B cell (primary cell): ENCODE measurements at regions not wholly inside any gene's neighbourhood (a gene's known extent, or its start where the extent isn't known, plus 50 kb on each side); places are given as distances from the start of the nearest gene placed in this dataset.

Experiments
- ATAC-seq: fragments of 200-7000 bp; cut with Tn5 transposase; one replicate; pipeline ENCODE4 v1.10.0; 2021; ENCODE audit warnings: low read depth, mild to moderate bottlenecking, moderate number of reproducible peaks, moderate library complexity
- CTCF ChIA-PET: fragments of 350-600 bp; sonication (Branson Sonifier 250); formaldehyde crosslinking; loops from one replicate; lab custom pipeline; 2021; ENCODE audit warnings: antibody characterized with exemption, inconsistent platforms; lab: Charles Lee
- POLR2A ChIA-PET: fragments of 350-600 bp; sonication (Branson Sonifier 250); formaldehyde crosslinking; loops from one replicate; lab custom pipeline; 2021; ENCODE audit warnings: antibody characterized with exemption; lab: Charles Lee
- DNase-seq: peaks from one replicate; pipeline ENCODE4 v3.0.0; 2013
- H2AFZ ChIP-seq: 2 replicates; pipeline ENCODE4 v1.6.1; 2012; ENCODE audit warnings: mild to moderate bottlenecking, low read depth, low read length; ENCODE audit not compliant: insufficient read depth, poor library complexity, severe bottlenecking
- H3K27ac ChIP-seq, 2 donors: 1 replicate in 1 of 2; 2 replicates in 1 of 2; pipeline ENCODE4 v1.5.1; 2012 to 2013; ENCODE audit warnings: low read length in 2 of 2, mild to moderate bottlenecking in 2 of 2, moderate library complexity in 1 of 2
- H3K27me3 ChIP-seq, 4 experiments: fragments of 200-600 bp in 1 of 4; sonication (generic) in 1 of 4; replicated peaks in 1 of 4; 1 replicate in 2 of 4; 2 replicates in 2 of 4; pipeline versions ENCODE4 v1.6.1 to v1.7.0; 2013 to 2016; ENCODE audit warnings: low read length in 3 of 4, mild to moderate bottlenecking in 2 of 4, mixed read lengths in 1 of 4, moderate library complexity in 1 of 4; ENCODE audit not compliant: insufficient read depth in 4 of 4, control insufficient read depth in 3 of 4; ENCODE audit errors: control extremely low read depth in 1 of 4
- H3K36me3 ChIP-seq, 2 experiments: replicated peaks in 1 of 2; 1 replicate in 1 of 2; 2 replicates in 1 of 2; pipeline versions ENCODE4 v1.6.1 to v1.7.1; 2013; ENCODE audit warnings: low read length in 1 of 2; ENCODE audit not compliant: insufficient read depth in 2 of 2, control insufficient read depth in 1 of 2; ENCODE audit errors: control extremely low read depth in 1 of 2, extremely low read depth in 1 of 2
- H3K4me1 ChIP-seq, 2 donors: fragments of 200-600 bp in 1 of 2; sonication (generic) in 1 of 2; 1 replicate in 1 of 2; 2 replicates in 1 of 2; pipeline versions ENCODE4 v1.5.1 to v1.6.1; 2013 to 2017; ENCODE audit warnings: low read length in 2 of 2; ENCODE audit not compliant: control insufficient read depth in 2 of 2, insufficient read depth in 2 of 2
- H3K4me2 ChIP-seq: replicated peaks from 2 replicates; pipeline ENCODE3; 2012; ENCODE audit warnings: mild to moderate bottlenecking, low read depth, low read length; ENCODE audit not compliant: poor library complexity, severe bottlenecking
- H3K4me3 ChIP-seq, 5 experiments: fragments of 200-600 bp in 1 of 5; sonication (generic) in 1 of 5; 1 replicate in 3 of 5; 2 replicates in 2 of 5; pipeline versions ENCODE4 v1.5.1 to v1.7.0; 2011 to 2016; ENCODE audit warnings: low read length in 4 of 5, mild to moderate bottlenecking in 4 of 5, low read depth in 2 of 5, control low read depth in 1 of 5, moderate library complexity in 1 of 5; ENCODE audit not compliant: insufficient read depth in 1 of 5; ENCODE audit errors: control extremely low read depth in 1 of 5, extremely low read depth in 1 of 5
- H3K79me2 ChIP-seq: fragments of 200-600 bp; sonication (generic); one replicate; pipeline ENCODE4 v1.6.0; 2016; ENCODE audit warnings: low read length; ENCODE audit not compliant: control insufficient read depth, insufficient read depth
- H3K9ac ChIP-seq: fragments of 200-600 bp; sonication (generic); 2 replicates; pipeline ENCODE4 v1.6.1; 2017; ENCODE audit warnings: mild to moderate bottlenecking, low read length, moderate library complexity
- H3K9me3 ChIP-seq, 3 donors: one replicate each; pipeline versions ENCODE4 v1.6.1 to v1.7.1; 2013; ENCODE audit warnings: low read length in 2 of 3; ENCODE audit not compliant: control insufficient read depth in 2 of 3, insufficient read depth in 1 of 3; ENCODE audit errors: control extremely low read depth in 1 of 3
- H4K20me1 ChIP-seq: 2 replicates; pipeline ENCODE4 v1.6.0; 2012; ENCODE audit warnings: mild to moderate bottlenecking, low read length; ENCODE audit not compliant: insufficient read depth, control insufficient read depth, poor library complexity, severe bottlenecking
- H3K27ac Mint-ChIP-seq: one replicate; pipeline ENCODE4 v1.8.0; 2021; ENCODE audit warnings: mixed read lengths
- H3K27me3 Mint-ChIP-seq: one replicate; pipeline ENCODE4 v1.8.0; 2021; ENCODE audit warnings: mixed read lengths
- H3K4me1 Mint-ChIP-seq: one replicate; pipeline ENCODE4 v1.8.0; 2021; ENCODE audit warnings: mixed read lengths
- H3K4me3 Mint-ChIP-seq: one replicate; pipeline ENCODE4 v1.8.0; 2021; ENCODE audit warnings: mixed read lengths
- H3K9me3 Mint-ChIP-seq: one replicate; pipeline ENCODE4 v1.8.0; 2022; ENCODE audit warnings: mixed read lengths; ENCODE audit not compliant: insufficient read depth
- EZH2 ChIP-seq: IDR thresholded peaks from 2 replicates; pipeline ENCODE4 v1.6.1; 2012; ENCODE audit warnings: borderline replicate concordance, low read depth, mild to moderate bottlenecking, moderate library complexity, low read length; ENCODE audit not compliant: insufficient read depth, poor library complexity, severe bottlenecking
- WGBS: methylation state at CpG from one replicate; pipeline ENCODE4 v1.1.5; 2013; ENCODE audit warnings: missing lambda C conversion rate; ENCODE audit not compliant: insufficient coverage; 5-methylcytosine and 5-hydroxymethylcytosine counted together
- intact Hi-C: fragments of 100-400 bp; cut with micrococcal nuclease; formaldehyde crosslinking; loops from one replicate; pipeline ENCODE4 v1.10.0; 2022
- TF ChIP-seq, protein P1 (sequence below): fragments of 200-600 bp; IDR thresholded peaks from one replicate; pipeline ENCODE4 v1.8.0; 2022; ENCODE audit warnings: antibody characterized with exemption, mild to moderate bottlenecking

DNA sequence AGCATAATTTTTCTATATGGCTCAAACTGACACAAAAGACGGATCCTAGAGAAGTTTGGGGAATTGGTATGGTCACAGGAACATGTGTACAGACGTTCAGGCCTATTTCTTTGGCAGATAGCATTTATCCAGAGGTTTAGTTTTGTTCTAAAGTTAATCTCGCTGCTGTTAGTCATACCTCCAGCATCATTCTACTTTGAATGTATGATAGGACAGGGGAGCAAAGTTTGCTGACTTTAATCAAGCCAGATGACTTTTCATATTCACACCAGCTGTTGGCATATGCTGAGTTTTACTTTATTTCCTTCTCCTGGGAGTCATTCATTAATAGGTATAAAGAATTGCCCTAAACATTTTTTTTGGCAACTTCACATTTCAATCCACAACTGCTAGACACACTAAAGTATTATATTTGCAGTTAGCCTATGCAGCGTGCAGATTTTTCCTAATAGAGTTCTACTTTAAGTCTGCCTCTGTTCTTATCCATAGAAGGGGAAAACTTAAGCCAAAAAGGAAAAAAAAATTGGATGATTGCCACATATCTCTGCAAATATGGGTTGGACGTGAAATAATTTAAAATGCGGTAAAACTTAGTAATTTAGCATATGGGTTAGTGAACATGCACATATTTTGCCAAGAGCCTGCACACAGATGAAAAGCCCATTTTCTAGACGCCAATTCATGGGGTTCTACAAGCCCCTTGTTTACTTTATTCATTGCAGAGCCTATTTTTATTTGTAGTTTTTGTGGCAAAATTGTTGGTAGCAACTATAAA, 213.1 kb downstream of the C7orf25 start:
- Mint-ChIP-seq H3K4me1 (no peaks in the 10 kb centered on the region), H3K4me3 (no peak overlapping the region), H3K27ac (no peak overlapping the region), H3K27me3 (no peaks in the 10 kb centered on the region), H3K9me3 (no peaks in the 10 kb centered on the region)
- H3K27me3 ChIP-seq: no peaks in the 10 kb centered on the region
- no peak overlapping the region for H3K27ac ChIP-seq
- intact Hi-C loops: no loop called here
- WGBS: 100% methylated on average over 1 of the region's 7 CpGs
- TF ChIP-seq, protein P1, sequence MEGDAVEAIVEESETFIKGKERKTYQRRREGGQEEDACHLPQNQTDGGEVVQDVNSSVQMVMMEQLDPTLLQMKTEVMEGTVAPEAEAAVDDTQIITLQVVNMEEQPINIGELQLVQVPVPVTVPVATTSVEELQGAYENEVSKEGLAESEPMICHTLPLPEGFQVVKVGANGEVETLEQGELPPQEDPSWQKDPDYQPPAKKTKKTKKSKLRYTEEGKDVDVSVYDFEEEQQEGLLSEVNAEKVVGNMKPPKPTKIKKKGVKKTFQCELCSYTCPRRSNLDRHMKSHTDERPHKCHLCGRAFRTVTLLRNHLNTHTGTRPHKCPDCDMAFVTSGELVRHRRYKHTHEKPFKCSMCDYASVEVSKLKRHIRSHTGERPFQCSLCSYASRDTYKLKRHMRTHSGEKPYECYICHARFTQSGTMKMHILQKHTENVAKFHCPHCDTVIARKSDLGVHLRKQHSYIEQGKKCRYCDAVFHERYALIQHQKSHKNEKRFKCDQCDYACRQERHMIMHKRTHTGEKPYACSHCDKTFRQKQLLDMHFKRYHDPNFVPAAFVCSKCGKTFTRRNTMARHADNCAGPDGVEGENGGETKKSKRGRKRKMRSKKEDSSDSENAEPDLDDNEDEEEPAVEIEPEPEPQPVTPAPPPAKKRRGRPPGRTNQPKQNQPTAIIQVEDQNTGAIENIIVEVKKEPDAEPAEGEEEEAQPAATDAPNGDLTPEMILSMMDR: no peak
- TF ChIP-seq EZH2: no peak
- no peaks in the 10 kb centered on the region for H4K20me1 ChIP-seq
- ATAC-seq (no peak), DNase-seq (no peak)
- H3K4me1 ChIP-seq: no peaks in the 10 kb centered on the region
- no peak overlapping the region for H3K4me3 ChIP-seq
- no peak overlapping the region for H3K9ac ChIP-seq
- ChIA-PET POLR2A (no interaction called here), CTCF (no interaction called here)
- H3K79me2 ChIP-seq: no peaks in the 10 kb centered on the region
- no peak overlapping the region for H3K4me2 ChIP-seq
- H3K9me3 ChIP-seq: no peaks in the 10 kb centered on the region
- no peaks in the 10 kb centered on the region for H3K36me3 ChIP-seq
- H2AFZ ChIP-seq: no peak overlapping the region

DNA sequence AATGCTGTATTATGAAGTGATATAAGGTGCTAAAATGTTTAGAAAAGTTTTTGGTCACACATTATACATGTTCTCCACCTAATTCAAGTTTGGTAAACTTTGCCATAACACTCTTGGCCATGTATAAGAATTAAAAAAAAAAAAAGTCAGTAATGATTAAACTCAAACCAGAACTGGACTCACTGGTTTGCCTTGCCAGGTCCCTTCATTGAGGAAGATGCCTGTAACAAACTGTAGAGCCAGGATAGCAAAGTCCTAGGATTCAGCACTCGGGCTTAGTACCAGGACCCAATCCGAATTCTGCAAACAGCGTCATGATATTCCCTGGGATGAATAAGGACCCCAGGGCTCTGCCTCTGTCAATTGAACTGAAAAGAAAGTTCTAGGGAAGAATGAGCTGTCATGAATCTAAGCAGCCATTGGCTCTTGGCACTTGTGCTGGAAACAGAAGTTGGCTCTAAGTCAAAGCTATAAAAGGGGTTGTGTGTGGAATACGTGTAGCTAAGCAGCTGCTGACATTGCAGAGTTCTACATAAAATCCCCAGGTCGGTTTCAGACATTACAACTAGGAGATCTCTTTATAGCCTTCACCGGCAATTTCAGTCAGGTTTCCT, 216.9 kb downstream of the C7orf25 start:
- no peak overlapping the region for H3K4me3 Mint-ChIP-seq

More for the DNA sequence above, 216.9 kb downstream of the C7orf25 start:
- H3K4me2 ChIP-seq: no peak overlapping the region
- H4K20me1 ChIP-seq: no peaks in the 10 kb centered on the region
- H3K9me3 ChIP-seq: no peaks in the 10 kb centered on the region
- POLR2A ChIA-PET: no interaction called here
- CTCF ChIA-PET: no interaction called here
- H3K9ac ChIP-seq: no peak overlapping the region
- no peak overlapping the region for H3K27ac ChIP-seq
- DNase-seq (no peak), ATAC-seq (no peak)
- H3K4me3 ChIP-seq: no peak overlapping the region
- H3K27me3 Mint-ChIP-seq: no peaks in the 10 kb centered on the region
- no peaks in the 10 kb centered on the region for H3K9me3 Mint-ChIP-seq
- no peaks in the 10 kb centered on the region for H3K36me3 ChIP-seq
- no peak overlapping the region for H2AFZ ChIP-seq
- H3K4me1 ChIP-seq: no peaks in the 10 kb centered on the region
- no peaks in the 10 kb centered on the region for H3K4me1 Mint-ChIP-seq
- WGBS: 97% methylated on average over 4 of the region's 6 CpGs
- no peaks in the 10 kb centered on the region for H3K27me3 ChIP-seq
- H3K27ac Mint-ChIP-seq: no peak overlapping the region
- TF ChIP-seq EZH2: no peak
- TF ChIP-seq, protein P1: no peak
- H3K79me2 ChIP-seq: no peaks in the 10 kb centered on the region
- intact Hi-C loops: no loop called here
